Upper lobe of left lung (tissue), 4 donors: ENCODE measurements at regions not wholly inside any gene's neighbourhood (a gene's known extent, or its start where the extent isn't known, plus 50 kb on each side); places are given as distances from the start of the nearest gene placed in this dataset.

Source experiments
- EP300 ChIP-seq, 4 donors: sonication (generic); formaldehyde crosslinking; IDR thresholded peaks; one replicate each; pipeline ENCODE4 v1.5.1; 2017; ENCODE audit warnings: antibody characterized with exemption in 4 of 4, control low read depth in 2 of 4
- TF ChIP-seq, protein P1 (sequence below), 6 experiments: fragments of 450-650 bp in 4 of 6; fragments of 200-600 bp in 2 of 6; sonication (generic) in 2 of 6; IDR thresholded peaks; one replicate each; pipeline ENCODE4 v1.5.1; 2016 to 2019; ENCODE audit warnings: antibody characterized with exemption in 6 of 6

- TF ChIP-seq EP300 (IDR thresholded peaks at IDR 0.05), result no peak
- TF ChIP-seq, protein P1, sequence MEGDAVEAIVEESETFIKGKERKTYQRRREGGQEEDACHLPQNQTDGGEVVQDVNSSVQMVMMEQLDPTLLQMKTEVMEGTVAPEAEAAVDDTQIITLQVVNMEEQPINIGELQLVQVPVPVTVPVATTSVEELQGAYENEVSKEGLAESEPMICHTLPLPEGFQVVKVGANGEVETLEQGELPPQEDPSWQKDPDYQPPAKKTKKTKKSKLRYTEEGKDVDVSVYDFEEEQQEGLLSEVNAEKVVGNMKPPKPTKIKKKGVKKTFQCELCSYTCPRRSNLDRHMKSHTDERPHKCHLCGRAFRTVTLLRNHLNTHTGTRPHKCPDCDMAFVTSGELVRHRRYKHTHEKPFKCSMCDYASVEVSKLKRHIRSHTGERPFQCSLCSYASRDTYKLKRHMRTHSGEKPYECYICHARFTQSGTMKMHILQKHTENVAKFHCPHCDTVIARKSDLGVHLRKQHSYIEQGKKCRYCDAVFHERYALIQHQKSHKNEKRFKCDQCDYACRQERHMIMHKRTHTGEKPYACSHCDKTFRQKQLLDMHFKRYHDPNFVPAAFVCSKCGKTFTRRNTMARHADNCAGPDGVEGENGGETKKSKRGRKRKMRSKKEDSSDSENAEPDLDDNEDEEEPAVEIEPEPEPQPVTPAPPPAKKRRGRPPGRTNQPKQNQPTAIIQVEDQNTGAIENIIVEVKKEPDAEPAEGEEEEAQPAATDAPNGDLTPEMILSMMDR (IDR thresholded peaks at IDR 0.05), result no peak
Measured at GRCh38 chr3:127118366-127118765, 74.6 kb upstream of the PRR23E start.
